ENCODE measurements at regions not wholly inside any gene's neighbourhood (a gene's known extent, or its start where the extent isn't known, plus 50 kb on each side); places are given as distances from the start of the nearest gene placed in this dataset.

- WGBS, 2 donors = 75 to 89% methylated on average over 5 of the region's 5 CpGs
Measured at GRCh38 chr2:52387937-52388590, 1356.1 kb upstream of the NRXN1 start.

GRCh38 chr2:52386433-52387030 is 1354.6 kb upstream of the NRXN1 start:
- 90 to 96% methylated on average over 1 of the region's 1 CpG for WGBS, 2 donors
- Histone ChIP-seq H3K27ac (no peak overlapping the region), H3K27me3 (no peaks in the 10 kb centered on the region), H3K4me3 (no peak overlapping the region), H3K4me1 (no peaks in the 10 kb centered on the region), H3K9me3 (no peaks in the 10 kb centered on the region), H3K36me3 (no peaks in the 10 kb centered on the region)
- intact Hi-C loops (cut with DNase I) = no loop called here
- TF ChIP-seq EP300 (IDR thresholded peaks at IDR 0.05) (no peak), POLR2A (IDR thresholded peaks at IDR 0.05) (no peak), CTCF (IDR thresholded peaks at IDR 0.05) (no peak), POLR2AphosphoS5 (IDR thresholded peaks at IDR 0.05) (no peak)
- no peak for DNase-seq

More at GRCh38 chr2:52387937-52388590, 1356.1 kb upstream of the NRXN1 start:
- no peak for DNase-seq
- TF ChIP-seq CTCF (IDR thresholded peaks at IDR 0.05) (no peak), POLR2A (IDR thresholded peaks at IDR 0.05) (no peak), POLR2AphosphoS5 (IDR thresholded peaks at IDR 0.05) (no peak), EP300 (IDR thresholded peaks at IDR 0.05) (no peak)
- H3K9me3 ChIP-seq = no peaks in the 10 kb centered on the region
- H3K27me3 ChIP-seq = no peaks in the 10 kb centered on the region
- no peak overlapping the region for H3K27ac ChIP-seq
- no peaks in the 10 kb centered on the region for H3K4me1 ChIP-seq
- H3K4me3 ChIP-seq = no peak overlapping the region
- H3K36me3 ChIP-seq = no peaks in the 10 kb centered on the region
- intact Hi-C loops (cut with DNase I) = no loop called here

- intact Hi-C loops (cut with DNase I) = no loop called here
- no peak overlapping the region for H3K4me3 ChIP-seq
- no peak for TF ChIP-seq CTCF (IDR thresholded peaks at IDR 0.05)
- WGBS, 2 donors = 76 to 87% methylated on average over 2 of the region's 2 CpGs
- H3K27ac ChIP-seq = no peak overlapping the region
- no peak for DNase-seq
- H3K36me3 ChIP-seq = no peaks in the 10 kb centered on the region
- H3K27me3 ChIP-seq = no peaks in the 10 kb centered on the region
- H3K9me3 ChIP-seq = no peaks in the 10 kb centered on the region
- no peaks in the 10 kb centered on the region for H3K4me1 ChIP-seq
Measured at GRCh38 chr2:52383541-52383940, 1351.6 kb upstream of the NRXN1 start.

GRCh38 chr2:52369178-52369577 is 1337.2 kb upstream of the NRXN1 start:
- no peak for DNase-seq
- no peak overlapping the region for H3K4me3 ChIP-seq
- WGBS, 2 donors = 82 to 84% methylated on average over 2 of the region's 2 CpGs
- no peaks in the 10 kb centered on the region for H3K4me1 ChIP-seq
- no peak overlapping the region for H3K27ac ChIP-seq
- no peak for TF ChIP-seq POLR2A (IDR thresholded peaks at IDR 0.05)
- TF ChIP-seq CTCF (IDR thresholded peaks at IDR 0.05) = no peak
- no peak for TF ChIP-seq EP300 (IDR thresholded peaks at IDR 0.05)
- no peak for TF ChIP-seq POLR2AphosphoS5 (IDR thresholded peaks at IDR 0.05)
- no peaks in the 10 kb centered on the region for H3K36me3 ChIP-seq
- no peaks in the 10 kb centered on the region for H3K27me3 ChIP-seq
- intact Hi-C loops (cut with DNase I) = no loop called here
- peaks cover 0 to 1% (median 0%) of the 10 kb centered on the region in 4 donors for H3K9me3 ChIP-seq

GRCh38 chr2:52368141-52368540 is 1336.2 kb upstream of the NRXN1 start:
- no peak for TF ChIP-seq POLR2AphosphoS5 (IDR thresholded peaks at IDR 0.05)
- no peak for TF ChIP-seq EP300 (IDR thresholded peaks at IDR 0.05)
- TF ChIP-seq POLR2A (IDR thresholded peaks at IDR 0.05) = no peak
- TF ChIP-seq CTCF (IDR thresholded peaks at IDR 0.05) = no peak
- H3K9me3 ChIP-seq = peaks cover 0 to 5% (median 0%) of the 10 kb centered on the region in 4 donors
- no peak for DNase-seq
- intact Hi-C loops (cut with DNase I) = no loop called here
- no peaks in the 10 kb centered on the region for H3K27me3 ChIP-seq
- no peak overlapping the region for H3K4me3 ChIP-seq
- H3K27ac ChIP-seq = no peak overlapping the region
- H3K36me3 ChIP-seq = no peaks in the 10 kb centered on the region
- H3K4me1 ChIP-seq = no peaks in the 10 kb centered on the region

Measured in sigmoid colon (tissue), 6 donors.